Prostate gland (tissue), 2 donors: ENCODE measurements at regions not wholly inside any gene's neighbourhood (a gene's known extent, or its start where the extent isn't known, plus 50 kb on each side); places are given as distances from the start of the nearest gene placed in this dataset.

Experiments used
- DNase-seq: peaks from one replicate; pipeline ENCODE4 v3.0.0-alpha.2; 2019; ENCODE audit warnings: low spot score
- H3K27ac ChIP-seq, 2 donors: fragments of 200-600 bp; sonication (generic); 2 replicates each; pipeline ENCODE4 v1.5.1; 2017 to 2019
- H3K27me3 ChIP-seq: fragments of 200-600 bp; sonication (generic); replicated peaks from 2 replicates; pipeline ENCODE4 v1.5.1; 2019; ENCODE audit not compliant: insufficient read depth
- H3K36me3 ChIP-seq, 2 donors: fragments of 200-600 bp; sonication (generic); 1 replicate in 1 of 2; 2 replicates in 1 of 2; pipeline versions ENCODE4 v1.5.1 to v1.8.1; 2017 to 2019
- H3K4me1 ChIP-seq: fragments of 200-600 bp; sonication (generic); replicated peaks from 2 replicates; pipeline ENCODE4 v1.5.1; 2019
- H3K4me3 ChIP-seq, 2 donors: fragments of 200-600 bp; sonication (generic); 2 replicates each; pipeline ENCODE4 v1.5.1; 2017 to 2019
- H3K9me3 ChIP-seq: fragments of 200-600 bp; sonication (generic); 2 replicates; pipeline ENCODE4 v1.5.1; 2017
- CTCF ChIP-seq, 4 experiments: fragments of 200-600 bp in 2 of 4; fragments of 450-650 bp in 2 of 4; sonication (generic) in 2 of 4; IDR thresholded peaks; 1 replicate in 3 of 4; 2 replicates in 1 of 4; pipeline ENCODE4 v1.5.1; 2016 to 2019; ENCODE audit warnings: antibody characterized with exemption in 4 of 4, mild to moderate bottlenecking in 2 of 4, moderate library complexity in 2 of 4
- POLR2A ChIP-seq: fragments of 450-650 bp; IDR thresholded peaks from one replicate; pipeline ENCODE4 v1.6.1; 2016; ENCODE audit warnings: antibody characterized with exemption, mild to moderate bottlenecking
- POLR2AphosphoS5 ChIP-seq: sonication (generic); formaldehyde crosslinking; IDR thresholded peaks from one replicate; pipeline ENCODE4 v1.6.1; 2017; ENCODE audit warnings: antibody characterized with exemption
- WGBS: methylation state at CpG from one replicate; pipeline ENCODE4 v1.1.5; 2018; 5-methylcytosine and 5-hydroxymethylcytosine counted together
- intact Hi-C: fragments of 100-400 bp; cut with DNase I; formaldehyde crosslinking; loops from one replicate; pipeline ENCODE4 v1.14.2; 2022

- Histone ChIP-seq H3K9me3 (no peaks in the 10 kb centered on the region), H3K4me1 (no peaks in the 10 kb centered on the region), H3K27ac (no peak overlapping the region), H3K4me3 (no peak overlapping the region), H3K27me3 (no peaks in the 10 kb centered on the region), H3K36me3 (no peaks in the 10 kb centered on the region)
- 97% methylated on average over 3 of the region's 3 CpGs for WGBS
- TF ChIP-seq POLR2A (no peak), CTCF (IDR thresholded peaks at IDR 0.05) (no peak), POLR2AphosphoS5 (no peak)
- intact Hi-C loops = no loop called here
- DNase-seq = no peak
Measured at GRCh38 chr3:170637306-170637705, 51.4 kb upstream of the SLC7A14 start.

- H3K4me1 ChIP-seq = no peaks in the 10 kb centered on the region
- H3K4me3 ChIP-seq = no peak overlapping the region
- H3K27ac ChIP-seq = no peak overlapping the region
- TF ChIP-seq CTCF (IDR thresholded peaks at IDR 0.05) = no peak
- no peak for TF ChIP-seq POLR2A
- no peak for TF ChIP-seq POLR2AphosphoS5
- no peaks in the 10 kb centered on the region for H3K27me3 ChIP-seq
- intact Hi-C loops = no loop called here
- 78% methylated on average over 5 of the region's 5 CpGs for WGBS
- no peaks in the 10 kb centered on the region for H3K36me3 ChIP-seq
- no peaks in the 10 kb centered on the region for H3K9me3 ChIP-seq
- DNase-seq = no peak
Measured at GRCh38 chr3:170636400-170636973, 50.6 kb upstream of the SLC7A14 start.
